Endothelial cell (in vitro differentiated cells): ENCODE measurements at regions not wholly inside any gene's neighbourhood (a gene's known extent, or its start where the extent isn't known, plus 50 kb on each side); places are given as distances from the start of the nearest gene placed in this dataset.

Experiments used
- DNase-seq: peaks from one replicate; pipeline ENCODE4 v3.0.0; 2021; ENCODE audit warnings: low spot score
- H3K27ac Mint-ChIP-seq: one replicate; pipeline ENCODE4 v1.8.0; 2021; ENCODE audit warnings: mixed read lengths, inconsistent platforms; ENCODE audit not compliant: unreplicated experiment
- H3K27me3 Mint-ChIP-seq: one replicate; pipeline ENCODE4 v1.8.0; 2021; ENCODE audit warnings: mild to moderate bottlenecking, moderate library complexity, mixed read lengths, inconsistent platforms; ENCODE audit not compliant: unreplicated experiment
- H3K36me3 Mint-ChIP-seq: one replicate; pipeline ENCODE4 v1.8.0; 2021; ENCODE audit warnings: mild to moderate bottlenecking, low read depth, mixed read lengths, inconsistent platforms; ENCODE audit not compliant: unreplicated experiment
- H3K4me1 Mint-ChIP-seq: one replicate; pipeline ENCODE4 v1.8.0; 2021; ENCODE audit warnings: mild to moderate bottlenecking, mixed read lengths, inconsistent platforms; ENCODE audit not compliant: unreplicated experiment
- H3K4me3 Mint-ChIP-seq: one replicate; pipeline ENCODE4 v1.8.0; 2021; ENCODE audit warnings: mild to moderate bottlenecking, mixed read lengths, inconsistent platforms; ENCODE audit not compliant: unreplicated experiment
- H3K9me3 Mint-ChIP-seq: one replicate; pipeline ENCODE4 v1.8.0; 2021; ENCODE audit warnings: mixed read lengths, inconsistent platforms; ENCODE audit not compliant: unreplicated experiment
- TF ChIP-seq, protein P1 (sequence below): fragments of 200-600 bp; sonication (generic); IDR thresholded peaks from one replicate; pipeline ENCODE4 v1.5.0; 2021; ENCODE audit warnings: antibody characterized with exemption; ENCODE audit not compliant: unreplicated experiment

DNA sequence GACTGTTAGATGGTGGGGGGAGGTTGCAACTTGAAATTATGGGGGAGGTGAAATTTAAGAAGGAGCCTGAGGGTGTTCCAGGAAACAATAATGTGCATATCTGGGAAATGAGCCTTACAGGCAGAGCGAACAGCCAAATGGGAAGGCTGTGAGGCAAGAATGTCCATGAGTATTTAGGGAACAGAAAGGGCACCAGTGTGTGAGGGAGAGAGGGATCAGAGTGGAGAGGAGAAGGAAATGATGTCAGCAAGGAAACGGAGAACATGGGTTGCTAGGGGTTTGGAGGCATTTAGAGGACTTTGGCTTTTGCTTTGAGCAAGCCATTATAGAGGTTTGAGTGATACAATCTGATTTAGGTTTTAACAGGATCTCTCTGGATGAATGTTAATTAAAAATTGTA is 285.4 kb downstream of the TLE4 start:
- no peak overlapping the region for H3K27ac Mint-ChIP-seq
- H3K27me3 Mint-ChIP-seq, result no peaks in the 10 kb centered on the region
- TF ChIP-seq, protein P1, sequence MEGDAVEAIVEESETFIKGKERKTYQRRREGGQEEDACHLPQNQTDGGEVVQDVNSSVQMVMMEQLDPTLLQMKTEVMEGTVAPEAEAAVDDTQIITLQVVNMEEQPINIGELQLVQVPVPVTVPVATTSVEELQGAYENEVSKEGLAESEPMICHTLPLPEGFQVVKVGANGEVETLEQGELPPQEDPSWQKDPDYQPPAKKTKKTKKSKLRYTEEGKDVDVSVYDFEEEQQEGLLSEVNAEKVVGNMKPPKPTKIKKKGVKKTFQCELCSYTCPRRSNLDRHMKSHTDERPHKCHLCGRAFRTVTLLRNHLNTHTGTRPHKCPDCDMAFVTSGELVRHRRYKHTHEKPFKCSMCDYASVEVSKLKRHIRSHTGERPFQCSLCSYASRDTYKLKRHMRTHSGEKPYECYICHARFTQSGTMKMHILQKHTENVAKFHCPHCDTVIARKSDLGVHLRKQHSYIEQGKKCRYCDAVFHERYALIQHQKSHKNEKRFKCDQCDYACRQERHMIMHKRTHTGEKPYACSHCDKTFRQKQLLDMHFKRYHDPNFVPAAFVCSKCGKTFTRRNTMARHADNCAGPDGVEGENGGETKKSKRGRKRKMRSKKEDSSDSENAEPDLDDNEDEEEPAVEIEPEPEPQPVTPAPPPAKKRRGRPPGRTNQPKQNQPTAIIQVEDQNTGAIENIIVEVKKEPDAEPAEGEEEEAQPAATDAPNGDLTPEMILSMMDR, result no peak
- no peaks in the 10 kb centered on the region for H3K9me3 Mint-ChIP-seq
- no peak for DNase-seq
- H3K36me3 Mint-ChIP-seq, result no peaks in the 10 kb centered on the region
- H3K4me1 Mint-ChIP-seq, result no peaks in the 10 kb centered on the region
- no peak overlapping the region for H3K4me3 Mint-ChIP-seq

DNA sequence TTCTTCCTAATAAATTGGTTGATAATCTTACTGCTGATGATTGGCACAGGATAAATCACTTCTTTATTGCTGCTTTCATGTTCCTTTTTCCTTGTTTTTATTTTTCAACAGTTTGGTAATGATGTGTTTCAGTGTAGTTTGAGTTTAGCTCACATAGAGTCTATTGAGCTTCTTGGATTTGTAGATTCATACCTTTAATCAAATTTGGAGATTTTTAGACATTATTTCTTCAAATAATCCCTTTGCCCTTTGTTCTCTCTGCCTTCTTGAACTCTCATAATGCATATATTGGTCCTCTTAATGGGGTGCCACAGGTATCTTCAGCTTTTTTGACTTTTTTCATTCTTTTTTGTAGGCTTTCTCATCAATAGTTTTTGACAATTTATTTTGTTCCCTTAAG is 275.3 kb downstream of the TLE4 start:
- H3K4me3 Mint-ChIP-seq, result no peak overlapping the region
- no peaks in the 10 kb centered on the region for H3K9me3 Mint-ChIP-seq
- no peak for DNase-seq
- no peaks in the 10 kb centered on the region for H3K4me1 Mint-ChIP-seq
- TF ChIP-seq, protein P1, result no peak
- no peak overlapping the region for H3K27ac Mint-ChIP-seq
- H3K27me3 Mint-ChIP-seq, result peaks cover 3% of the 10 kb centered on the region
- no peaks in the 10 kb centered on the region for H3K36me3 Mint-ChIP-seq

DNA sequence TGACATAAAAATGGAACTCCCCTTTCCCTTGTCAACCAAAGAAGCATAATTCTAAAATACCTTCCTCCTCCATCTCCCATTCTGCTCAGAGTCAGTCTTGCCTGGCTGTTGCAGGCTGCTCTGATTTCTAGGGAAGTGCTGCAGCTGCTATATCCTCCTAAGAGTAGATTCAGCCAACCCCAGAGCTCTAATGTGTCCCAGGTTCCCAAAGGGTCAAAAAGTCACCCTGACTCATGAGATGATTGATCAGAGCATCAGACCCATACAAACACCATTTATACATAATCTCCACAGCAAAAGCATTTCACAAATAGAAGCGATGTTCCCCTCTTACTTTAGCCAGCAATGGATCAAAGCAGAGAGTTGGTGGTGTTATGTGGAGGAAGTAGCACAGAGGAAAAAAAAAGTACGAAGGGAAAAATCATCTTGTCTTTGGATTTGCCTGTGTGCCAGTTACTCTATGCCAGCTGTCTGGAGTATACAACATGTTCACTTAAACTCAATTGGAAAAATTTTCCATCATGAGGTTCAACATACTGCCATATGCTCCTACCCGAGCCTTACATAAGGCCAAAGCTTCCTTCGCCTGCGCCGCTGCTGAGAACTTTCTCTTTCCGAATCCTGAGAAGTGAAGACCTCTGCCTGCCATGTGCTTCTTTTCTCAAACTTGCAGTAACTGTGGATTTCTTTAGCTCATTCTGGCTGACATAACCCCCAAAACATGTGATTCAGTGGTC is 258.0 kb downstream of the TLE4 start:
- Mint-ChIP-seq H3K27me3 (no peaks in the 10 kb centered on the region), H3K4me3 (no peak overlapping the region), H3K4me1 (no peaks in the 10 kb centered on the region), H3K27ac (no peak overlapping the region), H3K9me3 (no peaks in the 10 kb centered on the region), H3K36me3 (no peaks in the 10 kb centered on the region)
- no peak for DNase-seq
- TF ChIP-seq, protein P1, result no peak

DNA sequence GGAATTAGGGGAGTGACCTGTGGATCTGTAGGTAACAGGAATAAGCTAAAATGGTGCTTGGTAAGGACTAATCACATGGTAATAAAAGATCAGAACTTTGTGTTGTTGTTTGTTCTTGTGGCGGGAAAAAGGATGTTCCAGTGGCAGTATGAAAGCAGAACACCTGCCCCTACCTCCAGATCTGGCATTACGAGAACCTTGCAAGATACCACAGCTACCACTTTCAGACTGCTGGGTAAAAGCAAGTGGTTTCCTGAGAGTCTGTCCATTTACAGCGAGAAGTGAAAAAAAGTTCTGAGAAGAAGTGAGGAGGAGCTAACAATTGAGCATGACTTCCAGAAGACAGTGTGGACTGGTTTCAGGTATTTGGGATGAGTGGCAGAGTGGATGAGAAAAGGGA is 252.5 kb downstream of the TLE4 start:
- H3K4me1 Mint-ChIP-seq, result no peaks in the 10 kb centered on the region
- no peak for DNase-seq
- TF ChIP-seq, protein P1, result no peak
- no peaks in the 10 kb centered on the region for H3K36me3 Mint-ChIP-seq
- H3K9me3 Mint-ChIP-seq, result no peaks in the 10 kb centered on the region
- no peak overlapping the region for H3K4me3 Mint-ChIP-seq
- H3K27ac Mint-ChIP-seq, result no peak overlapping the region
- peaks cover 1% of the 10 kb centered on the region for H3K27me3 Mint-ChIP-seq

DNA sequence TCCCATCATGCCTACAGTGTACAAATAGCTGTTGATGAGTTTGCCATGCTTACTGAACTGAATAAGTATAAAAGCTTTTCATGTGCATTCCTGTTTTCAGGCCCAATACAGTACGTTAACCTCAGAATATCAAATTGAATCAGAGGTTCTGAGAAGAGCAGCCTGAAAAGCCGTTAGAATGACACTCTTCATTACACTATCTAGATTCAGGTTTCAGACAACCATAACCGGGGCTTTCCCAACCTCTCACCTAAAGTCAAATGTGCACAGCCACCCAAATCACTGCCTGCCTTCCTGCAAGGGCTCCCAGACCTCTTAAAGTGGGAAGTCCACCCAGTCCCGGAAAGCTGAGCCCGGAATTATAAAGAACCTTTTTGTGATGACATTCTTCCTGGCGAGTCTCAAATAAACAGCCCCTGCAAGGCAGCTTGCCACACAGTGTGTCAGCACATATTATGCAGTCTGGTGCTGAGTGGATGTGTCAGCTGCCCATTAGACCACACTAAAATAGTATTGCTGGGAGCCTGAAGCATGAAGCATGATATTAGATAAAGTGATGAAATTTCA is 245.8 kb downstream of the TLE4 start:
- DNase-seq, result peak; percentile 5
- H3K36me3 Mint-ChIP-seq, result no peaks in the 10 kb centered on the region
- TF ChIP-seq, protein P1, result no peak
- H3K4me3 Mint-ChIP-seq, result no peak overlapping the region
- peaks cover 17% of the 10 kb centered on the region for H3K4me1 Mint-ChIP-seq
- peaks cover 3% of the 10 kb centered on the region for H3K27me3 Mint-ChIP-seq
- H3K9me3 Mint-ChIP-seq, result no peaks in the 10 kb centered on the region
- no peak overlapping the region for H3K27ac Mint-ChIP-seq
